ENCODE measurements at regions not wholly inside any gene's neighbourhood (a gene's known extent, or its start where the extent isn't known, plus 50 kb on each side); places are given as distances from the start of the nearest gene placed in this dataset.

GRCh38 chrX:39855748-39856129 lies 242.0 kb downstream of the BCOR start:
- H3K9me3 ChIP-seq = no peaks in the 10 kb centered on the region
- no peaks in the 10 kb centered on the region for H3K36me3 Mint-ChIP-seq (ENCODE audit: insufficient read depth, unreplicated experiment)
- CTCF ChIA-PET = no interaction called here
- H3K4me3 Mint-ChIP-seq (ENCODE audit: unreplicated experiment) = no peak overlapping the region
- H3K27ac Mint-ChIP-seq (ENCODE audit: unreplicated experiment) = no peak overlapping the region
- peaks cover 7% of the 10 kb centered on the region for H3K4me1 Mint-ChIP-seq (ENCODE audit: low read depth, unreplicated experiment)
- H3K27me3 ChIP-seq (replicated peaks; ENCODE audit: control insufficient read depth, insufficient read depth, low read length) = no peaks in the 10 kb centered on the region
- H3K27me3 Mint-ChIP-seq (ENCODE audit: insufficient read depth, unreplicated experiment) = no peaks in the 10 kb centered on the region
- BruUV-seq (replicated peaks) = no TSS peak
- no peaks in the 10 kb centered on the region for H3K9me3 Mint-ChIP-seq (ENCODE audit: unreplicated experiment)
- intact Hi-C loops (cut with micrococcal nuclease; ENCODE audit: unreplicated experiment) = no loop called here
- no peaks in the 10 kb centered on the region for H3K36me3 ChIP-seq (ENCODE audit: control insufficient read depth, insufficient read depth, low read length)
- no peak for TF ChIP-seq CTCF (IDR thresholded peaks at IDR 0.05; ENCODE audit: insufficient read depth in 1 of 2, low read depth in 1 of 2, low read length in 1 of 2, severe bottlenecking in 1 of 2, unreplicated experiment in 1 of 2)
- no peak for DNase-seq
- H3K4me3 ChIP-seq (ENCODE audit: low read depth, low read length) = no peak overlapping the region
- no peaks in the 10 kb centered on the region for H3K4me1 ChIP-seq
- POLR2A ChIA-PET = no interaction called here

GRCh38 chrX:39856472-39857121 lies 241.2 kb downstream of the BCOR start:
- H3K4me3 Mint-ChIP-seq (ENCODE audit: unreplicated experiment) = no peak overlapping the region
- ChIA-PET POLR2A (no interaction called here), CTCF (interaction anchor here (0.5 kb wide), 2 partner anchors 118 to 1057 kb away, joined by 3 to 4 read pairs; no protein-coding TSS in a partner anchor)
- H3K27ac Mint-ChIP-seq (ENCODE audit: unreplicated experiment) = no peak overlapping the region
- H3K27me3 Mint-ChIP-seq (ENCODE audit: insufficient read depth, unreplicated experiment) = no peaks in the 10 kb centered on the region
- H3K36me3 Mint-ChIP-seq (ENCODE audit: insufficient read depth, unreplicated experiment) = no peaks in the 10 kb centered on the region
- H3K9me3 Mint-ChIP-seq (ENCODE audit: unreplicated experiment) = no peaks in the 10 kb centered on the region
- intact Hi-C loops (cut with micrococcal nuclease; ENCODE audit: unreplicated experiment) = no loop called here
- no peak for TF ChIP-seq CTCF (IDR thresholded peaks at IDR 0.05; ENCODE audit: insufficient read depth in 1 of 2, low read depth in 1 of 2, low read length in 1 of 2, severe bottlenecking in 1 of 2, unreplicated experiment in 1 of 2)
- Histone ChIP-seq H3K27me3 (replicated peaks; ENCODE audit: control insufficient read depth, insufficient read depth, low read length) (no peaks in the 10 kb centered on the region), H3K4me3 (ENCODE audit: low read depth, low read length) (no peak overlapping the region), H3K36me3 (ENCODE audit: control insufficient read depth, insufficient read depth, low read length) (no peaks in the 10 kb centered on the region), H3K4me1 (no peaks in the 10 kb centered on the region), H3K9me3 (no peaks in the 10 kb centered on the region)
- DNase-seq = no peak
- BruUV-seq (replicated peaks) = no TSS peak
- peaks cover 5% of the 10 kb centered on the region for H3K4me1 Mint-ChIP-seq (ENCODE audit: low read depth, unreplicated experiment)

- Mint-ChIP-seq H3K36me3 (ENCODE audit: insufficient read depth, unreplicated experiment) (no peaks in the 10 kb centered on the region), H3K4me1 (ENCODE audit: low read depth, unreplicated experiment) (no peaks in the 10 kb centered on the region), H3K9me3 (ENCODE audit: unreplicated experiment) (no peaks in the 10 kb centered on the region), H3K4me3 (ENCODE audit: unreplicated experiment) (no peak overlapping the region), H3K27me3 (ENCODE audit: insufficient read depth, unreplicated experiment) (no peaks in the 10 kb centered on the region), H3K27ac (ENCODE audit: unreplicated experiment) (no peak overlapping the region)
- Histone ChIP-seq H3K36me3 (ENCODE audit: control insufficient read depth, insufficient read depth, low read length) (no peaks in the 10 kb centered on the region), H3K9me3 (no peaks in the 10 kb centered on the region), H3K27me3 (replicated peaks; ENCODE audit: control insufficient read depth, insufficient read depth, low read length) (no peaks in the 10 kb centered on the region), H3K4me3 (ENCODE audit: low read depth, low read length) (no peak overlapping the region), H3K4me1 (no peaks in the 10 kb centered on the region)
- TF ChIP-seq CTCF (IDR thresholded peaks at IDR 0.05; ENCODE audit: insufficient read depth in 1 of 2, low read depth in 1 of 2, low read length in 1 of 2, severe bottlenecking in 1 of 2, unreplicated experiment in 1 of 2) = no peak
- no TSS peak for BruUV-seq (replicated peaks)
- ChIA-PET CTCF (no interaction called here), POLR2A (no interaction called here)
- intact Hi-C loops (cut with micrococcal nuclease; ENCODE audit: unreplicated experiment) = no loop called here
- no peak for DNase-seq
Measured at GRCh38 chrX:39857780-39858179, 240.0 kb downstream of the BCOR start.

Measured in Caco-2 (cell line).